CD8-positive, alpha-beta memory T cell (primary cell): ENCODE measurements at regions not wholly inside any gene's neighbourhood (a gene's known extent, or its start where the extent isn't known, plus 50 kb on each side); places are given as distances from the start of the nearest gene placed in this dataset.

Experiments
- CTCF ChIA-PET: fragments of 350-600 bp; sonication (Branson Sonifier 250); formaldehyde crosslinking; loops from one replicate; lab custom pipeline; 2021; ENCODE audit warnings: antibody characterized with exemption; lab: Charles Lee
- POLR2A ChIA-PET: fragments of 350-600 bp; sonication (Branson Sonifier 250); formaldehyde crosslinking; loops from one replicate; lab custom pipeline; 2021; ENCODE audit warnings: antibody characterized with exemption; lab: Charles Lee
- DNase-seq, 5 donors: peaks; one replicate each; pipeline versions ENCODE4 v3.0.0 to v3.0.0-alpha.2; 2020 to 2022; ENCODE audit warnings: mixed read lengths in 1 of 5
- H3K27ac ChIP-seq: one replicate; pipeline ENCODE4 v1.7.0; 2013; ENCODE audit warnings: low read depth, mild to moderate bottlenecking, low read length, moderate library complexity
- H3K27me3 ChIP-seq: 2 replicates; pipeline ENCODE4 v1.7.0; 2013; ENCODE audit warnings: low read length, mild to moderate bottlenecking; ENCODE audit not compliant: insufficient read depth, poor library complexity, severe bottlenecking
- H3K36me3 ChIP-seq: 2 replicates; pipeline ENCODE4 v1.7.0; 2013; ENCODE audit warnings: mild to moderate bottlenecking, low read length, moderate library complexity; ENCODE audit not compliant: insufficient read depth
- H3K4me1 ChIP-seq: 2 replicates; pipeline ENCODE4 v1.7.0; 2013; ENCODE audit warnings: mild to moderate bottlenecking, low read length, moderate library complexity; ENCODE audit not compliant: insufficient read depth
- H3K4me3 ChIP-seq: 2 replicates; pipeline ENCODE4 v1.7.0; 2013; ENCODE audit warnings: mild to moderate bottlenecking, low read length
- H3K9me3 ChIP-seq: 2 replicates; pipeline ENCODE4 v1.7.0; 2013; ENCODE audit warnings: mild to moderate bottlenecking, low read length
- H3K27ac Mint-ChIP-seq, 8 donors: one replicate each; pipeline ENCODE4 v1.8.0; 2020 to 2021; ENCODE audit warnings: mixed read lengths in 8 of 8, mild to moderate bottlenecking in 6 of 8, inconsistent platforms in 3 of 8, moderate library complexity in 3 of 8
- H3K27me3 Mint-ChIP-seq, 2 donors: one replicate each; pipeline ENCODE4 v1.8.0; 2020 to 2021; ENCODE audit warnings: mixed read lengths in 2 of 2, mild to moderate bottlenecking in 1 of 2, moderate library complexity in 1 of 2
- H3K36me3 Mint-ChIP-seq, 3 donors: one replicate each; pipeline ENCODE4 v1.8.0; 2020 to 2021; ENCODE audit warnings: mixed read lengths in 3 of 3, inconsistent platforms in 1 of 3, mild to moderate bottlenecking in 1 of 3
- H3K4me1 Mint-ChIP-seq, 3 donors: one replicate each; pipeline ENCODE4 v1.8.0; 2020 to 2021; ENCODE audit warnings: mixed read lengths in 3 of 3, inconsistent platforms in 1 of 3, mild to moderate bottlenecking in 1 of 3
- H3K4me3 Mint-ChIP-seq, 7 donors: one replicate each; pipeline ENCODE4 v1.8.0; 2020 to 2021; ENCODE audit warnings: mixed read lengths in 7 of 7, mild to moderate bottlenecking in 6 of 7, moderate library complexity in 4 of 7, inconsistent platforms in 2 of 7
- H3K9me3 Mint-ChIP-seq, 5 donors: one replicate each; pipeline ENCODE4 v1.8.0; 2020 to 2022; ENCODE audit warnings: mixed read lengths in 5 of 5, mild to moderate bottlenecking in 3 of 5, moderate library complexity in 2 of 5, inconsistent platforms in 1 of 5

- H3K27ac ChIP-seq = no peak overlapping the region
- H3K27me3 ChIP-seq = no peaks in the 10 kb centered on the region
- Mint-ChIP-seq H3K36me3 (peaks cover 0 to 12% (median 4%) of the 10 kb centered on the region in 3 donors), H3K9me3 (no peaks in the 10 kb centered on the region), H3K4me1 (no peaks in the 10 kb centered on the region), H3K27me3 (no peaks in the 10 kb centered on the region), H3K27ac (peak overlapping the region in 1 of 8 donors; percentile 42), H3K4me3 (no peak overlapping the region)
- no peaks in the 10 kb centered on the region for H3K9me3 ChIP-seq
- H3K4me3 ChIP-seq = no peak overlapping the region
- no peak for DNase-seq
- CTCF ChIA-PET = no interaction called here
- POLR2A ChIA-PET = no interaction called here
- no peaks in the 10 kb centered on the region for H3K36me3 ChIP-seq
- no peaks in the 10 kb centered on the region for H3K4me1 ChIP-seq
These were observed 53.2 kb downstream of the DNAAF9 start for GRCh38 chr20:3354247-3354646.

- Mint-ChIP-seq H3K9me3 (no peaks in the 10 kb centered on the region), H3K27ac (no peak overlapping the region), H3K36me3 (peaks cover 0 to 12% (median 2%) of the 10 kb centered on the region in 3 donors), H3K27me3 (no peaks in the 10 kb centered on the region), H3K4me3 (no peak overlapping the region), H3K4me1 (no peaks in the 10 kb centered on the region)
- ChIA-PET POLR2A (no interaction called here), CTCF (no interaction called here)
- H3K27me3 ChIP-seq = no peaks in the 10 kb centered on the region
- no peak overlapping the region for H3K27ac ChIP-seq
- no peaks in the 10 kb centered on the region for H3K36me3 ChIP-seq
- H3K4me1 ChIP-seq = no peaks in the 10 kb centered on the region
- no peak overlapping the region for H3K4me3 ChIP-seq
- DNase-seq = no peak
- no peaks in the 10 kb centered on the region for H3K9me3 ChIP-seq
These were observed 53.8 kb downstream of the DNAAF9 start for GRCh38 chr20:3353646-3354045.

GRCh38 chr20:3352202-3352601 lies 55.3 kb downstream of the DNAAF9 start:
- Mint-ChIP-seq H3K4me1 (no peaks in the 10 kb centered on the region), H3K9me3 (no peaks in the 10 kb centered on the region), H3K27me3 (no peaks in the 10 kb centered on the region), H3K36me3 (peaks cover 0 to 20% (median under 1%) of the 10 kb centered on the region in 3 donors), H3K27ac (no peak overlapping the region), H3K4me3 (no peak overlapping the region)
- ChIA-PET POLR2A (no interaction called here), CTCF (no interaction called here)
- no peaks in the 10 kb centered on the region for H3K9me3 ChIP-seq
- DNase-seq = no peak
- no peaks in the 10 kb centered on the region for H3K27me3 ChIP-seq
- H3K36me3 ChIP-seq = no peaks in the 10 kb centered on the region
- H3K4me3 ChIP-seq = no peak overlapping the region
- H3K4me1 ChIP-seq = no peaks in the 10 kb centered on the region
- no peak overlapping the region for H3K27ac ChIP-seq

- Mint-ChIP-seq H3K4me3 (no peak overlapping the region), H3K27ac (no peak overlapping the region)
These were observed 57.0 kb downstream of the DNAAF9 start for GRCh38 chr20:3350422-3350821.

GRCh38 chr20:3349786-3350185 lies 57.7 kb downstream of the DNAAF9 start:
- H3K4me3 Mint-ChIP-seq = no peak overlapping the region
- no peak overlapping the region for H3K27ac Mint-ChIP-seq
- POLR2A ChIA-PET = no interaction called here
- no peaks in the 10 kb centered on the region for H3K27me3 Mint-ChIP-seq
- H3K9me3 Mint-ChIP-seq = no peaks in the 10 kb centered on the region
- H3K4me1 Mint-ChIP-seq = no peaks in the 10 kb centered on the region
- Histone ChIP-seq H3K4me3 (no peak overlapping the region), H3K9me3 (no peaks in the 10 kb centered on the region), H3K36me3 (no peaks in the 10 kb centered on the region), H3K27ac (no peak overlapping the region), H3K27me3 (no peaks in the 10 kb centered on the region), H3K4me1 (no peaks in the 10 kb centered on the region)
- H3K36me3 Mint-ChIP-seq = peaks cover 0 to 39% (median 12%) of the 10 kb centered on the region in 3 donors
- CTCF ChIA-PET = no interaction called here
- DNase-seq = no peak

More at GRCh38 chr20:3350422-3350821, 57.0 kb downstream of the DNAAF9 start:
- H3K9me3 Mint-ChIP-seq = no peaks in the 10 kb centered on the region
- peaks cover 0 to 35% (median 9%) of the 10 kb centered on the region in 3 donors for H3K36me3 Mint-ChIP-seq
- Histone ChIP-seq H3K27ac (no peak overlapping the region), H3K36me3 (no peaks in the 10 kb centered on the region), H3K4me3 (no peak overlapping the region), H3K4me1 (no peaks in the 10 kb centered on the region), H3K9me3 (no peaks in the 10 kb centered on the region), H3K27me3 (no peaks in the 10 kb centered on the region)
- no peaks in the 10 kb centered on the region for H3K27me3 Mint-ChIP-seq
- ChIA-PET POLR2A (no interaction called here), CTCF (no interaction called here)
- H3K4me1 Mint-ChIP-seq = no peaks in the 10 kb centered on the region
- no peak for DNase-seq

- POLR2A ChIA-PET = no interaction called here
- no peak overlapping the region for H3K27ac Mint-ChIP-seq
- no peaks in the 10 kb centered on the region for H3K36me3 ChIP-seq
- no peaks in the 10 kb centered on the region for H3K27me3 ChIP-seq
- peaks cover 7 to 57% (median 28%) of the 10 kb centered on the region in 3 donors for H3K36me3 Mint-ChIP-seq
- CTCF ChIA-PET = no interaction called here
- H3K4me3 Mint-ChIP-seq = no peak overlapping the region
- no peak for DNase-seq
- H3K27me3 Mint-ChIP-seq = peaks cover 0 to 2% of the 10 kb centered on the region in 2 donors
- no peaks in the 10 kb centered on the region for H3K9me3 Mint-ChIP-seq
- H3K4me1 ChIP-seq = no peaks in the 10 kb centered on the region
- H3K4me3 ChIP-seq = no peak overlapping the region
- no peak overlapping the region for H3K27ac ChIP-seq
- no peaks in the 10 kb centered on the region for H3K9me3 ChIP-seq
- H3K4me1 Mint-ChIP-seq = no peaks in the 10 kb centered on the region
These were observed 64.7 kb downstream of the DNAAF9 start for GRCh38 chr20:3342766-3343165.

- no peak overlapping the region for H3K27ac ChIP-seq
- ChIA-PET CTCF (no interaction called here), POLR2A (no interaction called here)
- Mint-ChIP-seq H3K27me3 (peaks cover 0 to 2% of the 10 kb centered on the region in 2 donors), H3K9me3 (no peaks in the 10 kb centered on the region), H3K27ac (no peak overlapping the region), H3K4me1 (no peaks in the 10 kb centered on the region), H3K4me3 (no peak overlapping the region), H3K36me3 (peaks cover 7 to 47% (median 25%) of the 10 kb centered on the region in 3 donors)
- H3K4me3 ChIP-seq = no peak overlapping the region
- H3K27me3 ChIP-seq = no peaks in the 10 kb centered on the region
- DNase-seq = no peak
- H3K36me3 ChIP-seq = no peaks in the 10 kb centered on the region
- no peaks in the 10 kb centered on the region for H3K9me3 ChIP-seq
- no peaks in the 10 kb centered on the region for H3K4me1 ChIP-seq
These were observed 67.0 kb downstream of the DNAAF9 start for GRCh38 chr20:3340443-3340842.

- no peak overlapping the region for H3K27ac ChIP-seq
- Mint-ChIP-seq H3K9me3 (no peaks in the 10 kb centered on the region), H3K27ac (no peak overlapping the region)
These were observed 67.9 kb downstream of the DNAAF9 start for GRCh38 chr20:3339571-3339970.

GRCh38 chr20:3339076-3339475 lies 68.4 kb downstream of the DNAAF9 start:
- Mint-ChIP-seq H3K9me3 (no peaks in the 10 kb centered on the region), H3K4me3 (no peak overlapping the region), H3K36me3 (peaks cover 12 to 50% (median 22%) of the 10 kb centered on the region in 3 donors), H3K27me3 (peaks cover 0 to 2% of the 10 kb centered on the region in 2 donors), H3K4me1 (no peaks in the 10 kb centered on the region), H3K27ac (no peak overlapping the region)
- DNase-seq = no peak
- Histone ChIP-seq H3K9me3 (no peaks in the 10 kb centered on the region), H3K36me3 (no peaks in the 10 kb centered on the region), H3K27ac (no peak overlapping the region), H3K4me1 (no peaks in the 10 kb centered on the region), H3K4me3 (no peak overlapping the region), H3K27me3 (no peaks in the 10 kb centered on the region)
- ChIA-PET CTCF (no interaction called here), POLR2A (no interaction called here)

More at GRCh38 chr20:3339571-3339970, 67.9 kb downstream of the DNAAF9 start:
- H3K27me3 ChIP-seq = no peaks in the 10 kb centered on the region
- POLR2A ChIA-PET = no interaction called here
- no peaks in the 10 kb centered on the region for H3K36me3 ChIP-seq
- Mint-ChIP-seq H3K27me3 (peaks cover 0 to 2% of the 10 kb centered on the region in 2 donors), H3K4me1 (no peaks in the 10 kb centered on the region), H3K36me3 (peaks cover 12 to 45% (median 22%) of the 10 kb centered on the region in 3 donors), H3K4me3 (no peak overlapping the region)
- H3K4me3 ChIP-seq = no peak overlapping the region
- no peaks in the 10 kb centered on the region for H3K4me1 ChIP-seq
- CTCF ChIA-PET = no interaction called here
- DNase-seq = no peak
- no peaks in the 10 kb centered on the region for H3K9me3 ChIP-seq
